ENCODE measurements at regions not wholly inside any gene's neighbourhood (a gene's known extent, or its start where the extent isn't known, plus 50 kb on each side); places are given as distances from the start of the nearest gene placed in this dataset.

DNA sequence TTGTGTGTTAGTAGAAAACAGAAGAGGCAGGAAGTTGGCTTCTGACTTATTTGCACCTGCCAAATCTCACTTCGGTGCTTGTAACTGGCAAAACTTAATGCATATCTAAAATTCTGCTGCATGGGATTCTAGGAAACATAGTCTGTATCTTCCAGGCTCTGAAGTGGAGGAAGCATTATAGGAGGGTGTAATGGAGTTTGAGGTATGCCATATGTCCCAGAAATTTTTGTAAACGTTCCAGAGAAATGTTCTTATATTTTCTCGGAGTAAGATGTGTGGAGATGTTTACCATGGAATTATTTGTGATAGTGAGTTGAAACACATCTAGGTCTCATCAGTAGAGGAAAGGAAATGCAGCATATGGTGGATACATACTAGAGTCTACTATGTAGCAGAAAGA, 1329.0 kb upstream of the NUDT12 start:
- Histone ChIP-seq H4K20me1 (ENCODE audit: insufficient read depth) (no peaks in the 10 kb centered on the region), H3K36me3 (ENCODE audit: control insufficient read depth in 1 of 2, insufficient read depth in 2 of 2, low read length in 2 of 2) (no peaks in the 10 kb centered on the region), H3K79me2 (ENCODE audit: insufficient read depth, low read length) (no peaks in the 10 kb centered on the region), H3K27me3 (ENCODE audit: insufficient read depth, low read length) (no peaks in the 10 kb centered on the region), H2AFZ (ENCODE audit: low read depth, low read length, poor library complexity, severe bottlenecking) (no peak overlapping the region), H3K9me3 (ENCODE audit: control insufficient read depth in 1 of 2, insufficient read depth in 1 of 2, low read depth in 1 of 2, low read length in 2 of 2) (no peaks in the 10 kb centered on the region), H3K4me3 (replicated peaks in 1 of 2; ENCODE audit: low read depth in 1 of 2, low read length in 2 of 2) (no peak overlapping the region), H3K27ac (ENCODE audit: low read depth, low read length) (no peak overlapping the region), H3K9me2 (ENCODE audit: insufficient read depth) (no peaks in the 10 kb centered on the region), H3K9ac (ENCODE audit: low read length) (no peak overlapping the region), H3K4me2 (ENCODE audit: low read length) (no peak overlapping the region), H3K4me1 (ENCODE audit: control insufficient read depth in 1 of 2, insufficient read depth in 2 of 2, low read length in 2 of 2) (no peaks in the 10 kb centered on the region)
- no peak for ATAC-seq
- ChIA-PET RAD21 (ENCODE audit: low non-redundant PET in 1 of 2, low total read pairs in 2 of 2, uncharacterized antibody in 2 of 2, unreplicated experiment in 2 of 2) (no interaction called here), POLR2A (no interaction called here), CTCF (no interaction called here)
- DNase-seq (ENCODE audit: low read depth, low spot score): no peak
- intact Hi-C loops (cut with micrococcal nuclease): no loop called here
- TF ChIP-seq FOSL1 (IDR thresholded peaks at IDR 0.05; ENCODE audit: low read depth): no peak
- no peak for TF ChIP-seq TCF7L2 (IDR thresholded peaks at IDR 0.05; ENCODE audit: borderline replicate concordance, extremely low read depth, insufficient read depth, insufficient read length)
- no peak for TF ChIP-seq RAD21 (IDR thresholded peaks at IDR 0.05; ENCODE audit: low read depth)
- TF ChIP-seq ZFX (IDR thresholded peaks at IDR 0.05): no peak
- no peak for TF ChIP-seq SRF (IDR thresholded peaks at IDR 0.05; ENCODE audit: low read depth)
- TF ChIP-seq, protein P1, sequence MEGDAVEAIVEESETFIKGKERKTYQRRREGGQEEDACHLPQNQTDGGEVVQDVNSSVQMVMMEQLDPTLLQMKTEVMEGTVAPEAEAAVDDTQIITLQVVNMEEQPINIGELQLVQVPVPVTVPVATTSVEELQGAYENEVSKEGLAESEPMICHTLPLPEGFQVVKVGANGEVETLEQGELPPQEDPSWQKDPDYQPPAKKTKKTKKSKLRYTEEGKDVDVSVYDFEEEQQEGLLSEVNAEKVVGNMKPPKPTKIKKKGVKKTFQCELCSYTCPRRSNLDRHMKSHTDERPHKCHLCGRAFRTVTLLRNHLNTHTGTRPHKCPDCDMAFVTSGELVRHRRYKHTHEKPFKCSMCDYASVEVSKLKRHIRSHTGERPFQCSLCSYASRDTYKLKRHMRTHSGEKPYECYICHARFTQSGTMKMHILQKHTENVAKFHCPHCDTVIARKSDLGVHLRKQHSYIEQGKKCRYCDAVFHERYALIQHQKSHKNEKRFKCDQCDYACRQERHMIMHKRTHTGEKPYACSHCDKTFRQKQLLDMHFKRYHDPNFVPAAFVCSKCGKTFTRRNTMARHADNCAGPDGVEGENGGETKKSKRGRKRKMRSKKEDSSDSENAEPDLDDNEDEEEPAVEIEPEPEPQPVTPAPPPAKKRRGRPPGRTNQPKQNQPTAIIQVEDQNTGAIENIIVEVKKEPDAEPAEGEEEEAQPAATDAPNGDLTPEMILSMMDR (IDR thresholded peaks at IDR 0.05 in 2 of 3, conservative IDR thresholded peaks at IDR 0.05 in 1 of 3; ENCODE audit: borderline replicate concordance in 1 of 3, insufficient read depth in 1 of 3, low read depth in 2 of 3, low read length in 2 of 3): no peak
- TF ChIP-seq EZH2phosphoT487 (IDR thresholded peaks at IDR 0.05; ENCODE audit: borderline replicate concordance): no peak
- TF ChIP-seq, protein P2, sequence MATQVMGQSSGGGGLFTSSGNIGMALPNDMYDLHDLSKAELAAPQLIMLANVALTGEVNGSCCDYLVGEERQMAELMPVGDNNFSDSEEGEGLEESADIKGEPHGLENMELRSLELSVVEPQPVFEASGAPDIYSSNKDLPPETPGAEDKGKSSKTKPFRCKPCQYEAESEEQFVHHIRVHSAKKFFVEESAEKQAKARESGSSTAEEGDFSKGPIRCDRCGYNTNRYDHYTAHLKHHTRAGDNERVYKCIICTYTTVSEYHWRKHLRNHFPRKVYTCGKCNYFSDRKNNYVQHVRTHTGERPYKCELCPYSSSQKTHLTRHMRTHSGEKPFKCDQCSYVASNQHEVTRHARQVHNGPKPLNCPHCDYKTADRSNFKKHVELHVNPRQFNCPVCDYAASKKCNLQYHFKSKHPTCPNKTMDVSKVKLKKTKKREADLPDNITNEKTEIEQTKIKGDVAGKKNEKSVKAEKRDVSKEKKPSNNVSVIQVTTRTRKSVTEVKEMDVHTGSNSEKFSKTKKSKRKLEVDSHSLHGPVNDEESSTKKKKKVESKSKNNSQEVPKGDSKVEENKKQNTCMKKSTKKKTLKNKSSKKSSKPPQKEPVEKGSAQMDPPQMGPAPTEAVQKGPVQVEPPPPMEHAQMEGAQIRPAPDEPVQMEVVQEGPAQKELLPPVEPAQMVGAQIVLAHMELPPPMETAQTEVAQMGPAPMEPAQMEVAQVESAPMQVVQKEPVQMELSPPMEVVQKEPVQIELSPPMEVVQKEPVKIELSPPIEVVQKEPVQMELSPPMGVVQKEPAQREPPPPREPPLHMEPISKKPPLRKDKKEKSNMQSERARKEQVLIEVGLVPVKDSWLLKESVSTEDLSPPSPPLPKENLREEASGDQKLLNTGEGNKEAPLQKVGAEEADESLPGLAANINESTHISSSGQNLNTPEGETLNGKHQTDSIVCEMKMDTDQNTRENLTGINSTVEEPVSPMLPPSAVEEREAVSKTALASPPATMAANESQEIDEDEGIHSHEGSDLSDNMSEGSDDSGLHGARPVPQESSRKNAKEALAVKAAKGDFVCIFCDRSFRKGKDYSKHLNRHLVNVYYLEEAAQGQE (IDR thresholded peaks at IDR 0.05; ENCODE audit: low read depth): no peak
- TF ChIP-seq POLR2A (IDR thresholded peaks at IDR 0.05; ENCODE audit: borderline replicate concordance, extremely low read depth, insufficient read depth, insufficient read length): no peak
- no peak for TF ChIP-seq EZH2 (IDR thresholded peaks at IDR 0.05)
- BruUV-seq (replicated peaks): no TSS peak

Measured in HCT116 (cell line).